ENCODE measurements at regions not wholly inside any gene's neighbourhood (a gene's known extent, or its start where the extent isn't known, plus 50 kb on each side); places are given as distances from the start of the nearest gene placed in this dataset.

GRCh38 chr17:69884846-69885245, 190.2 kb upstream of the KCNJ16 start:
- no peak for DNase-seq (ENCODE audit: low read depth)

- no peak for DNase-seq (ENCODE audit: low read depth)
Observed at GRCh38 chr17:69898601-69899000, 176.4 kb upstream of the KCNJ16 start.

- DNase-seq (ENCODE audit: low read depth) = no peak
Observed at GRCh38 chr17:69900101-69900500, 174.9 kb upstream of the KCNJ16 start.

GRCh38 chr17:69900829-69901228, 174.2 kb upstream of the KCNJ16 start:
- DNase-seq (ENCODE audit: low read depth) = no peak

- DNase-seq (ENCODE audit: low read depth) = no peak
Observed at GRCh38 chr17:69906306-69906705, 168.7 kb upstream of the KCNJ16 start.

- DNase-seq (ENCODE audit: low read depth) = no peak
Observed at GRCh38 chr17:69907132-69907847, 167.7 kb upstream of the KCNJ16 start.

- no peak for DNase-seq (ENCODE audit: low read depth)
Observed at GRCh38 chr17:69908626-69909368, 166.2 kb upstream of the KCNJ16 start.

- no peak for DNase-seq (ENCODE audit: low read depth)
Observed at GRCh38 chr17:69909389-69909788, 165.6 kb upstream of the KCNJ16 start.

- no peak for DNase-seq (ENCODE audit: low read depth)
Observed at GRCh38 chr17:69912805-69913204, 162.2 kb upstream of the KCNJ16 start.

- DNase-seq (ENCODE audit: low read depth) = peak; percentile 4
Observed at GRCh38 chr17:69913216-69913615, 161.8 kb upstream of the KCNJ16 start.

GRCh38 chr17:69913616-69914015, 161.4 kb upstream of the KCNJ16 start:
- no peak for DNase-seq (ENCODE audit: low read depth)

- DNase-seq (ENCODE audit: low read depth) = no peak
Observed at GRCh38 chr17:69914520-69914919, 160.5 kb upstream of the KCNJ16 start.

GRCh38 chr17:69916761-69917160, 158.3 kb upstream of the KCNJ16 start:
- no peak for DNase-seq (ENCODE audit: low read depth)

GRCh38 chr17:69918164-69918563, 156.9 kb upstream of the KCNJ16 start:
- DNase-seq (ENCODE audit: low read depth) = no peak

GRCh38 chr17:69919789-69920188, 155.2 kb upstream of the KCNJ16 start:
- DNase-seq (ENCODE audit: low read depth) = no peak

GRCh38 chr17:69921046-69921445, 154.0 kb upstream of the KCNJ16 start:
- no peak for DNase-seq (ENCODE audit: low read depth)

- no peak for DNase-seq (ENCODE audit: low read depth)
Observed at GRCh38 chr17:69928611-69929010, 146.4 kb upstream of the KCNJ16 start.

GRCh38 chr17:69936996-69937395, 138.0 kb upstream of the KCNJ16 start:
- DNase-seq (ENCODE audit: low read depth) = no peak

- DNase-seq (ENCODE audit: low read depth) = no peak
Observed at GRCh38 chr17:69943058-69943457, 132.0 kb upstream of the KCNJ16 start.

- no peak for DNase-seq (ENCODE audit: low read depth)
Observed at GRCh38 chr17:69944406-69944805, 130.6 kb upstream of the KCNJ16 start.

GRCh38 chr17:69945698-69946185, 129.3 kb upstream of the KCNJ16 start:
- DNase-seq (ENCODE audit: low read depth) = no peak

GRCh38 chr17:69947027-69947759, 127.8 kb upstream of the KCNJ16 start:
- no peak for DNase-seq (ENCODE audit: low read depth)

GRCh38 chr17:69948406-69948805, 126.6 kb upstream of the KCNJ16 start:
- no peak for DNase-seq (ENCODE audit: low read depth)
